LNCaP clone FGC (cell line): ENCODE measurements at regions not wholly inside any gene's neighbourhood (a gene's known extent, or its start where the extent isn't known, plus 50 kb on each side); places are given as distances from the start of the nearest gene placed in this dataset.

Experiments
- DNase-seq: peaks from one replicate; pipeline ENCODE4 v3.0.0-alpha.2; 2011; ENCODE audit warnings: low read depth
- H3K4me3 ChIP-seq: 2 replicates; pipeline ENCODE4 v1.5.1; 2011; ENCODE audit warnings: mild to moderate bottlenecking, low read depth, low read length, control low read depth
- CTCF ChIP-seq: IDR thresholded peaks from 2 replicates; pipeline ENCODE4 v1.5.1; 2012; ENCODE audit warnings: mild to moderate bottlenecking; ENCODE audit not compliant: control insufficient read depth, insufficient read depth; ENCODE audit errors: extremely low read depth

- no peak overlapping the region for H3K4me3 ChIP-seq
- TF ChIP-seq CTCF, result no peak
- DNase-seq, result no peak
These were observed 229.2 kb upstream of the MAP3K1 start for GRCh38 chr5:56585999-56586691.

- TF ChIP-seq CTCF, result no peak
- no peak overlapping the region for H3K4me3 ChIP-seq
- no peak for DNase-seq
These were observed 229.9 kb upstream of the MAP3K1 start for GRCh38 chr5:56585461-56585860.

DNA sequence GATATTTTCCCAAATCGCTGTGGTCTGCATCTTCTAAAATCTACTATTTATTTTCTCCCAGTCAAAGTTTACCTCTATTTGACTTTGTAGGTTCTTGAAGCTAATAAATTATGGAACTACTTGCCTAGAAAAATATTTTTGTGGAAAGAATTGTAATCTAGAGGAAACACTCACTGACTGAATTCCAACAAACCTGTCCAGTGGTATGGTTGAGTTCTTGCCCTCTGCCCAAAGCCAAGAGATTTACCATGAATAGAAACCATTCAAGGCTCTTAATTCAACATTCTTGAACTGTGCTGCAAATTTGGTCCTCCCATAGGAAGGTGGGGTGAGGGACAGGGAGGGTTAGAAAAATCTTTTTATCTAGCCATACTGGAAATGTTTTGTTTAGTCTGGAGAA lies 233.9 kb upstream of the MAP3K1 start:
- no peak for TF ChIP-seq CTCF
- DNase-seq, result no peak
- no peak overlapping the region for H3K4me3 ChIP-seq

DNA sequence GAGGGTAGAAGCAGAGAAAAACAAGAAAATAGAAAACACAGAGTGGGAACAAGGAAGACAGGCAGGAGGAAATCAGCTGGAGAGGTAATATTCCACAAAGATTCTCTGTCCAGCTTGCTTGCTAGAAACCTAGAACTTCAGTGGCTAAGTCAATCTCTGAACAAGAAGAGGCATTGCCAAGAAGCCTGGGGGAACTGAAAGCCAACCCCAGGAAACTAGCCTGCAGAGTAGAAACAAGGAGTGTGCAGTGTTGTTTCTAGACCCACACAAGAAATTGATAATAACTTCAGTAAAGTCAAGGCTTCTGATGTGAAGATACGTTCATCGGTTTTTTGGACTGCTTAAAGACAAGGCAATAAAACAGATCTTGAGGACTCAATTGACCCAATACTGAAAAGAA lies 234.5 kb upstream of the MAP3K1 start:
- H3K4me3 ChIP-seq, result no peak overlapping the region
- no peak for DNase-seq
- no peak for TF ChIP-seq CTCF

- TF ChIP-seq CTCF, result no peak
- no peak overlapping the region for H3K4me3 ChIP-seq
- no peak for DNase-seq
These were observed 239.5 kb upstream of the MAP3K1 start for GRCh38 chr5:56575821-56576220.

DNA sequence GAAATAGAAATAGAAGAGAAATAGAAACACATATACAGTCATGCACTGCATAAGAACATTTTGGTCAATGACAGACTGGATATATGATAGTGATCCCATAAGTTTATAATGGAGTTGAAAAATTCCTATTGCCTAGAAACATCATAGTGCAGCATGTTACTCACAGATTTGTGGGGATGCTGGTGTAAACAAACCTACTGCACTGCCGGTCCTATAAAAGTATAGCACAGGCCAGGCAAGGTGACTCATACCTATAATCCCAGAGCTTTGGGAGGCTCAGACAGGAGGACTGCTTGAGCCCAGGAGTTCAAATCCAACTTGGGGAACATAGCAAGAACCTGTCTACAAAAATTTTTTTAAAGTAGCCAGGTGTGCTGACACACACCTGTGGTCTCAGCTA lies 240.6 kb upstream of the MAP3K1 start:
- no peak for TF ChIP-seq CTCF
- H3K4me3 ChIP-seq, result no peak overlapping the region
- DNase-seq, result no peak

DNA sequence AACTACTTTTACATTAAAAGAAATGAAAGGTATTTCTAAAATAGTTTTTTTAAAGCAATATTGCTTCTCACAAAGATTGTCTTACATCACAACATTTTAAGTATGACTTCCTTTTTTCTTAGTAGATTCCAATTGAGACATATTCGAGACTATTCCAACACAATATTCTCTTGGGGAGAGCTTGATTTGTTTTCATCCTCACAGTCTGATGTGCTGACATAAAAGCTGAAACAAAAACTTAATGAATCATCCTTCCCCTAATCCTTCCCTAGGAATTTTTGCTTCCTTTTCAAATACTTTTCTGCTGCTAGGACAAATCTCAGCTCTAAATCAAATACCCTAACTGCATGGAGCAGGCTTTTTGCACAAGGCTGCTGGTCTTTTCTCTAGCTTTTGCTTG lies 245.8 kb upstream of the MAP3K1 start:
- TF ChIP-seq CTCF, result no peak
- no peak overlapping the region for H3K4me3 ChIP-seq
- no peak for DNase-seq
